Rectal smooth muscle tissue (tissue), 1 donor: ENCODE measurements at regions not wholly inside any gene's neighbourhood (a gene's known extent, or its start where the extent isn't known, plus 50 kb on each side); places are given as distances from the start of the nearest gene placed in this dataset.

Experiments
- H3K27ac ChIP-seq: one replicate; pipeline ENCODE4 v1.7.0; 2013; ENCODE audit warnings: low read depth, low read length, inconsistent platforms
- H3K27me3 ChIP-seq: one replicate; pipeline ENCODE4 v1.7.0; 2013; ENCODE audit warnings: low read length; ENCODE audit not compliant: control insufficient read depth, insufficient read depth
- H3K36me3 ChIP-seq: one replicate; pipeline ENCODE4 v1.7.0; 2013; ENCODE audit warnings: low read length; ENCODE audit not compliant: control insufficient read depth, insufficient read depth
- H3K4me1 ChIP-seq: one replicate; pipeline ENCODE4 v1.7.0; 2013; ENCODE audit warnings: low read length; ENCODE audit not compliant: control insufficient read depth, insufficient read depth
- H3K4me3 ChIP-seq: one replicate; pipeline ENCODE4 v1.7.0; 2013; ENCODE audit warnings: low read length
- H3K9ac ChIP-seq: one replicate; pipeline ENCODE4 v1.7.0; 2013; ENCODE audit warnings: low read length

DNA sequence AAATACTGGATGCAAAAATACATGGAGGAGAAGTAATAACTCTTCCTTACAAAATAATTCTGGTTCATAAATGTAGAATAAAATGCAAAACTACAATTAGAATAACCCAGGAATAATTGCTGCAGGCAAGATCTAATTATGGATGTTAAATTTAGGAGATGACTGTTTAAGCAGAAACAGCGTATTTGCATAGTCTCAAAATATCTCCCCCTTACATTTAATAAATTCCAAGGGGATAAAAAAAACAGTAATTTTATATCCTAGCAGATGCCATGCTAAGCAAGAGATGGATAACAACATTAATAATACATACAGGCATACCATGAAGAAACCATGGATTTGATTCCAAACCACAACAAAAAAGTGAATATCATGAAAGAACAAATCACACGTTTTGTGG, 1253.1 kb upstream of the MIR17HG start:
- Histone ChIP-seq H3K9ac (no peak overlapping the region), H3K4me1 (no peaks in the 10 kb centered on the region), H3K36me3 (no peaks in the 10 kb centered on the region), H3K4me3 (no peak overlapping the region), H3K27ac (no peak overlapping the region), H3K27me3 (no peaks in the 10 kb centered on the region)

DNA sequence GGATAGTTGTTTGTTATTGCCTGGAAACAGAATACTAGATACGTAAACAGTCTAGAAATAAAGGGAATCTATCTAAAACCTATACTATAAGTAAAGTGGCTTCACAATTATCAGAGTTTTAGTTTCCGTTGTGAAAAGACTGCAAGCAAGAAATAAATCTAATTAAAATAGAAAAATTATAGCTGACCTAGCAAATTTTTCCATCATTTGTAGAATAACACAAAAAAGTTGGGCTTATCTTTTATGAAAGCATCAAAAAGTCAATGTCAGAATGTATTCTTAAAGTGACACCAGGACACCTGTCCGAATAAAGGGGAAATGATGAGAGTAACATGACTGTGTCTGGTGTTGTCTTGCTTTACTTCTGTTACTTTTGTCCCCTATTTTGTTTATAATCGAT, 1248.9 kb upstream of the MIR17HG start:
- no peaks in the 10 kb centered on the region for H3K36me3 ChIP-seq
- H3K9ac ChIP-seq, result no peak overlapping the region
- H3K27ac ChIP-seq, result no peak overlapping the region
- H3K27me3 ChIP-seq, result no peaks in the 10 kb centered on the region
- no peaks in the 10 kb centered on the region for H3K4me1 ChIP-seq
- no peak overlapping the region for H3K4me3 ChIP-seq

DNA sequence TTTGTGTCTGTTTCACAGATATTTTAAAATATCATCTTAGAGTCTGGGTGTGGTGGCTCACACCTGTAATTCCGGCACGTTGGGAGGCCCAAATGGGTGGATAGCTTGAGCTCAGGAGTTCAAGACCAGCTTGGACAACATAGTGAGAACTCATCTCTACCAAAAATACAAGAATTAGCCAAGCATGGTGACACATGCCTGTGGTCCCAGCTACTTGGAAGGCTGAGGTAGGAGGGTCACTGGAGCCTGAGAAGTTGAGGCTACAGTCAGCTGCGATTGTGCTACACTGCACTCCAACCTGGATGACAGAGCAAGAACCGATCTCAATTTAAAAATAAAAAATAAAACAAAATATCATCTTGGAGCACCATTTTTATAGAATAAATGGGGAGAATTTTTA, 1247.6 kb upstream of the MIR17HG start:
- Histone ChIP-seq H3K4me1 (no peaks in the 10 kb centered on the region), H3K27me3 (no peaks in the 10 kb centered on the region), H3K4me3 (no peak overlapping the region), H3K9ac (no peak overlapping the region), H3K36me3 (no peaks in the 10 kb centered on the region), H3K27ac (no peak overlapping the region)

DNA sequence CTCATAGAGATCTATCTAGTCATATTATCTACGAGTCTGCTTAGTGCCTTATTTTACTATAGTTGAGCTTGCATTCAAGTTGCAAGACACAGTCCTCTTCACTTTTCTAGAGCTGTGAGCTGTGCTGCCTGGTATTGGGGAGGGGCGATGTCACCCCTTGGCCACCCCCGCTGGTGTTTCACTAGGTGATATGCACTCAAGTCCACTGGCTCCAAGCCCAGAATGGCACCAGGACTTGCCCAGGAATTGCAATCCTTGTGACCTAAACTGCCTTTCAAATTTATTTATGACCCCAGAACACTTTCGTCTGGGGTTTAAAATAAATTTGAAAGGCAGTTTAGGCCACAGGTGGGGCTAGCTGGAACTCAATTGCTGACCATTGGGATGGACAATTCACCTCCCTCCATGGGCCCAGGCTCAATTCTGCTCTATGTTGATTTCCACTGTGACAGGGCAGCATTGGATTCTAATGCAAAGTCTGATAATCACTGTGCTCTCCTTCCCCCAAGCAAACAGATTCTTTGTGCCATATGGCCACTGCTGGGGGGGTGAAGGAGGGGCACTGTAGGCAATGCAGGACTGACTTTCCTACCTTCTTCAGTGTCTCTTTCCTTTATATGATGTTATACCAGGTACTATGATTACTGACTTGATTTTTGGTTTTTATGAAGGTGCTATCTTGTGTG, 1244.2 kb upstream of the MIR17HG start:
- no peak overlapping the region for H3K27ac ChIP-seq
- H3K4me1 ChIP-seq, result no peaks in the 10 kb centered on the region
- H3K36me3 ChIP-seq, result no peaks in the 10 kb centered on the region
- no peaks in the 10 kb centered on the region for H3K27me3 ChIP-seq
- H3K4me3 ChIP-seq, result no peak overlapping the region
- H3K9ac ChIP-seq, result no peak overlapping the region

DNA sequence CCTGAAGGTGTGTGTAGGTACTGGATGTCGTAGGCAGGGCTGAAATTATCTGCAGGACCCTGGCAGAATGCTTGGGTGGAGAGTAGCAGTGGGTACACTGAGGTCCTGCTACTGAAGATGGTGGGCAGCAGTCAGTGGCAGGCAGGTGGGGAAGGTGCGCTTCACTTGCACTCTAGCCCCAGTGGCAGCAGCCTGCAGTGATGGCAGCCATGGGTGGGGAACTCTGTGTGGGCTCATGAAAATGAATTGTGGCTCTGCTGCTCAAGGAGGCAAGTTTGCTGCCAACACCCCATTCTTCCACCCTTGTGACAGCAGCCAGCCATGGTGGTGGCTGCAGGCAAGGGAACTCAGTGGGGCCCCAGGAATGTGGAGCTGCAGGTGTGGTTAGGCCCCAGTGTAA, 1242.7 kb upstream of the MIR17HG start:
- H3K36me3 ChIP-seq, result no peaks in the 10 kb centered on the region
- no peaks in the 10 kb centered on the region for H3K4me1 ChIP-seq
- no peak overlapping the region for H3K4me3 ChIP-seq
- H3K27ac ChIP-seq, result no peak overlapping the region
- H3K9ac ChIP-seq, result no peak overlapping the region
- no peaks in the 10 kb centered on the region for H3K27me3 ChIP-seq

DNA sequence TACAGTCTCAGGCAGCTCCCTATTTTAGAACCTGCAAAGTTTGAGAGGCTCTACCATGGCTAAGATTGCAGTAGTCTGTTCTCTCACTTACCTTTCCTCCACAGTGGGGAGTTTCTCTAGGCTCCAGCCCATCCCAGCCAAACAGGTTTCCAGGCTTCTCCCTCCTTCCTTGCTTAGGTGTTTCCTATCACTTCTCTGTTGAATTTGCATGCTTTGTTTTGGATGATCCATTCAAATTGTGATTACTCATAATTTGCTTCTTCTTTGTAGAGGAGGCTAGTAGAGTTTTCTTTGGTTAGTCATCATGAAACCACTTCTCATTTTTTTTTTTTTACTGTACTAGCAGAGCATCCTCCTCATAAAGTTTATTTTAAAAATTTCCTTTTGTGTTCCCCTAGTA, 1242.2 kb upstream of the MIR17HG start:
- no peaks in the 10 kb centered on the region for H3K4me1 ChIP-seq
- no peak overlapping the region for H3K9ac ChIP-seq
- H3K36me3 ChIP-seq, result no peaks in the 10 kb centered on the region
- no peak overlapping the region for H3K27ac ChIP-seq
- no peak overlapping the region for H3K4me3 ChIP-seq
- no peaks in the 10 kb centered on the region for H3K27me3 ChIP-seq

DNA sequence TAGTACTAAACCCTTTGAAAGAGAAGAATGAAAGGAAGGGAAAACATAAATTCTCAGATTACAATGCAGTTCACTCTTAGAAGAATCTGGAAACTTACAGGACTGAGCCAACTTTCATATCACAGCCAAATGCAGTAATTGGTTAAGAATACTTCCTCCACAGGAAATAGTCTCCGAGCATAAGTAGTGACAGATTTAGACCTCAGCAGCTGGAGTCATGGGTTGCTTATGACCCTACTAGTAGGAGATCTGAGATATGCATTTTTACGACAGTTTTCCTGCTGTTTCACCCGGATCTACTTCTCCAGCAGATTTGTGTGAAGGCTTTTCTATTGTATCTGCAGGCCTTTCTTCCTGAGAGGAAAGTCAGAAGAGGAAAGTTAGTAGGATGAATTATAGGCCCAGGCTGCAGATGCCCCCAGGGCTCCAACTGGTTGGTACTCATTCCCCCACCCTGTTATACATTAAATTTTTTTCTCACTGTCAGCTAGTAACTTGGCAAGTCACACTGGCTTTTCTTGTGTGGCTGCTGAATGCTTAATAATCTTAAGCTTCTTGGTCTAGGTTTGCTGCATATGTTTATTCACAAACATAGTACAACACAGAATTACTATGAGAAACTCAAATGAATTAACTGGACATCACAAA, 1241.5 kb upstream of the MIR17HG start:
- no peak overlapping the region for H3K27ac ChIP-seq
- no peaks in the 10 kb centered on the region for H3K4me1 ChIP-seq
- H3K9ac ChIP-seq, result no peak overlapping the region
- H3K27me3 ChIP-seq, result no peaks in the 10 kb centered on the region
- H3K4me3 ChIP-seq, result no peak overlapping the region
- no peaks in the 10 kb centered on the region for H3K36me3 ChIP-seq

DNA sequence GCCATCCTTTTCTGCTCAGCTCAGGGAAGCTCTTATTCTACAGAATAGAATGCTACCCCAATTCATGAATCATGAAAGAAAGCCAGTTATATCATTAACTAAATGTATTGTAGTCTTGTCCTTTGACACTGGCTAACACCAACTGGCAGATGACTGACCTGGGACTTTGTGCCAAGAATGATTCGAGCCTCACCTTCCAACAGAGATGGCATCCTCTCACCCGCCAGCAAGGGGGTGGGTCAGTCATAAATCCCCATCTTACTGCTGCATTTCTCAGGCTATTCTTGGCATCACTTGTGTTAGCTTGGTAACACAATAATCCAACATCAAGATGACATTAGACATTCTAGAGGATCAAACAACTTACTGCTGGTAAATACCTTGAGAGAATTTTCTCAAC, 1239.8 kb upstream of the MIR17HG start:
- Histone ChIP-seq H3K4me3 (no peak overlapping the region), H3K27me3 (no peaks in the 10 kb centered on the region), H3K4me1 (no peaks in the 10 kb centered on the region), H3K9ac (no peak overlapping the region), H3K27ac (no peak overlapping the region), H3K36me3 (no peaks in the 10 kb centered on the region)

DNA sequence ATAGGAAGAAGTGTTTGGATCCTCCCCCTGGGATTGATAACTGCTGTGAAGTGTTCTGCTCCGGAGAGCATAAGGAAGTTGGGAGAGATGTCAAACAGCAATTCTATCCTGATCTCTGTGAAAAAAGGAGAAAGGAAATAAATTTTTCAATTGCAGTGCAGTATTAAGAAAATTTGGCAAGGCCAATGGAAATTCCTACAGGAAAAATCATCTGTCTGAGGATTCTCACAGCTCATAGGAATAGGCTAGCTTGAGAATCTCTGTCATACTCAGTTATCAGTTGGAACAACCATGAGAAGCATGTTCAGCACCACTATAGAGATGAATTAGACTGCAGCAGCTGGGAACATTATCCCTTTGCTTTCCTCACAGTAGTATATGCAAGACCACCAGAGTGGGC, 1238.9 kb upstream of the MIR17HG start:
- H3K27me3 ChIP-seq, result no peaks in the 10 kb centered on the region
- no peak overlapping the region for H3K9ac ChIP-seq
- H3K36me3 ChIP-seq, result no peaks in the 10 kb centered on the region
- no peak overlapping the region for H3K27ac ChIP-seq
- no peaks in the 10 kb centered on the region for H3K4me1 ChIP-seq
- H3K4me3 ChIP-seq, result no peak overlapping the region

DNA sequence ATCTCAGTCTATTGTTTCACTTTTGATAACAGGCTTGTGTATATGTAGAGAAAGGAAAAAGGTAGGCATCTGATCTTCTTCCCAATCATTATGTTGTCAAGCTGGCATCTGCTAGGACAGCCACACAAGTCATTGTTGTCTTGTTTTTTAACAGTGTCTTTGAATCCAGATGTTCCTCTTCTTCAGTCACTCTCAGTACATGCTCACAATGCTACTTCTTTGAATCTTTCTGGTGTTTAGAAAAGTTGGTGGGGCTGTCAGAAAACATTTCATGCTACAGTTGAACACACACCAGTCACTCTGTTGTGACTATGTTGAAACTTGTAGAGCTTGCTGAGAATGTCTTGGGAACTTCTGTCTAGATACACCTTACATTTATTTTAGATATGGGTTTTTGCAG, 1231.4 kb upstream of the MIR17HG start:
- no peak overlapping the region for H3K9ac ChIP-seq
- H3K4me3 ChIP-seq, result no peak overlapping the region
- no peak overlapping the region for H3K27ac ChIP-seq
- no peaks in the 10 kb centered on the region for H3K4me1 ChIP-seq
- H3K36me3 ChIP-seq, result no peaks in the 10 kb centered on the region
- H3K27me3 ChIP-seq, result no peaks in the 10 kb centered on the region

DNA sequence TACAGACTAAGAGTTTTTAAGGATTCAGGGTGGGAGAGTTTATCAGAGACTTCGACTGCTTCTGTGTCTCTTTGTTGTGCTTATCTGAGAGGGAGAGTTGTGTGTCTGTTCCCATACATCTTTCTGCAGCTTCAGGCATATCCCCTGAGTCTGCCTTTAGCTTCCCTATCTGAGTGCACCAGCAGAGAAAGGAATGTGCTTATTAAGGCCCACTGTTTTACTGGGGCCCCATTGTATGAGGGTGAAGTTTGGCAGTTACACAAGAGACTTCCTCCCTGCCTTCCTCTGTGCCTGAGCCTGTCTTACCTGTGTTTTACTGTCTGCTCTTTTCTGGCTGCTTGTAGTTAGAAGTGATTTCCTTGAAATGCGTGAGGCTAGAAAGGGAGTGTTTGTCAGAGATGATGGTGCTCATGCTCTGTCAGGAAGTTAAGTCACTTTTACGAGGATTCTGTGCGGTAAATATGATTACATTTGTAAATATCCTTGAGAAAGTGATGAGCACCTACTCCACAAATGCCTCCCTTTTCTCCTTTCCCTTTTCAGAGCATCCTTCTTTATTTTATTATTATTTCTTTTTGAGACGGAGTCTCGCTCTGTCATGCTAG, 1228.9 kb upstream of the MIR17HG start:
- no peaks in the 10 kb centered on the region for H3K36me3 ChIP-seq
- no peak overlapping the region for H3K9ac ChIP-seq
- no peak overlapping the region for H3K27ac ChIP-seq
- no peaks in the 10 kb centered on the region for H3K4me1 ChIP-seq
- no peak overlapping the region for H3K4me3 ChIP-seq
- H3K27me3 ChIP-seq, result no peaks in the 10 kb centered on the region

DNA sequence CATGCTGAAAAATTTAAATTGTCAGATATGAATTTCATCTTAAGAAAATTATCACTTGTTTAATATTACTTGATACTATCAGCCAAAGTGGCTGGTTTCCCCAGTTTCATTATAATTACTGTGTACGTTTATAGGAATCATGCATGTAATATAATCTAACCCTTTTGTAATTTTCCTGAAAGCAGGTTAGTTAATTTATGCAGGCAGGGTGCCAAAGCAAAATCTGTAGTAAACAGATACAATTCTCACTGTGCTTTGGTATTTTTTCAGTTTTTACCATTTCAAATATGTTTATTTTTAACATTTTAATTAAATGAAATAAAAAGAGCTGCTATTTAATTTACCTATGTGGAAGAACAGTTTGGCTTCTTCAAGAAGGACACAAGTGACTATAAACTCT, 1227.5 kb upstream of the MIR17HG start:
- Histone ChIP-seq H3K36me3 (no peaks in the 10 kb centered on the region), H3K4me3 (no peak overlapping the region)

DNA sequence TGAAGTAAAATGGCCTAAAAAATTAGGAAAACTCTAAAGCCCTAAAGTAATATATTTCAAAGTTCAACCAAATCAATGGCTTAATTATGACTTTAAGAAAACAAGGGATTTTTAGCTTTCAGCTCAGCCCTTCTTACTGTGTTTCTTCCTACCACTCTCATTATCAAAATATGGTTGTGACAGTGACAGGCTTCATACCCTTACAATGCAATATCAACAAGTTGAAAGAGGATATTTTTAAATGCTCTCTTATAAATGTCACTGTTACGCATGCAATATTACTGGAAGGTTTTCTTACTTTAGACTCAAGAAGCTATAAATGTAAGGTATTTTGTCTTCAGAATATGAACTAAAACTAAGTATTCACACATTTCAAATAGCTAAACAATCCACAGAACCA, 1225.7 kb upstream of the MIR17HG start:
- no peak overlapping the region for H3K4me3 ChIP-seq
- H3K4me1 ChIP-seq, result no peaks in the 10 kb centered on the region
- H3K36me3 ChIP-seq, result no peaks in the 10 kb centered on the region
- no peak overlapping the region for H3K9ac ChIP-seq
- H3K27ac ChIP-seq, result no peak overlapping the region
- no peaks in the 10 kb centered on the region for H3K27me3 ChIP-seq

More for the DNA sequence above, 1227.5 kb upstream of the MIR17HG start:
- Histone ChIP-seq H3K9ac (no peak overlapping the region), H3K4me1 (no peaks in the 10 kb centered on the region), H3K27me3 (no peaks in the 10 kb centered on the region), H3K27ac (no peak overlapping the region)
